ENCODE measurements at regions not wholly inside any gene's neighbourhood (a gene's known extent, or its start where the extent isn't known, plus 50 kb on each side); places are given as distances from the start of the nearest gene placed in this dataset.

DNA sequence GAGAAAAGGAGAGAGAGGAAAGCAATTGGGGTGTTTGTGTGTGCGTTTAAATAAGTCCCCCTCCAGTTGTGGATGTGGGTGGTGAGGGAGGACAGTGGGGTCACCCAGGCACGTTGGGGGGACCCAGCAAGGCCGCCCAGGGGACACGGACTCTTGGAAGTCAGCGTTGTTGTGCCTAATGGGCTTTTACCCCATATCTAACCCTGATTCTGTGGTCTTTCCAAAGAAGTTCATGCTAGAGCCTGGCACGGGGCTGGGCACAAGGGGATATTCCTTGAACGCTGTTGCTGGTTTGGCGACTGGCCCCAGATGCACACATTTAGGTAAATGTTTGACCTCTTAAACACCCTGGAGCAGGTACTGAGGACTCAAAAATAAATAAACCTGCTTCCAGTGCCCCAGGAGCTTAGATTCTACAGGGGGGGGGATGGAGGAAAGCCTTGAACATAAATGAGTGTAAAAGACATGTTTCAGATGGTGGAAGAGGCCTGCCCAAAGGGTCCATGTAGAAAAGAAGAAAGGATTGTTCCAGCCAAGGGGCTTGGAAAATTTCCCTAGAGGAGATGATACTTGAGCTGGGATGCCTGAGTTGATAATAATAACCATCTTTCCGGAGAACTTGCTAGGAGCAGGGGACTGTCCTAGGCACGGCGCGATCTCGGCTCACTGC, 97.7 kb upstream of the SIX3 start:
- H3K27me3 ChIP-seq (ENCODE audit: insufficient read depth, low read length), result peaks cover 14% of the 10 kb centered on the region; the same call in 1 of the 2 replicates
- ATAC-seq (no peak), DNase-seq (ENCODE audit: low read depth, low spot score) (no peak)
- no peaks in the 10 kb centered on the region for H3K79me2 ChIP-seq (ENCODE audit: insufficient read depth, low read length)
- TF ChIP-seq POLR2A (IDR thresholded peaks at IDR 0.05; ENCODE audit: borderline replicate concordance, extremely low read depth, insufficient read depth, insufficient read length), result no peak
- TF ChIP-seq, protein P1, sequence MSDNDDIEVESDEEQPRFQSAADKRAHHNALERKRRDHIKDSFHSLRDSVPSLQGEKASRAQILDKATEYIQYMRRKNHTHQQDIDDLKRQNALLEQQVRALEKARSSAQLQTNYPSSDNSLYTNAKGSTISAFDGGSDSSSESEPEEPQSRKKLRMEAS (IDR thresholded peaks at IDR 0.05), result no peak
- TF ChIP-seq, protein P2, sequence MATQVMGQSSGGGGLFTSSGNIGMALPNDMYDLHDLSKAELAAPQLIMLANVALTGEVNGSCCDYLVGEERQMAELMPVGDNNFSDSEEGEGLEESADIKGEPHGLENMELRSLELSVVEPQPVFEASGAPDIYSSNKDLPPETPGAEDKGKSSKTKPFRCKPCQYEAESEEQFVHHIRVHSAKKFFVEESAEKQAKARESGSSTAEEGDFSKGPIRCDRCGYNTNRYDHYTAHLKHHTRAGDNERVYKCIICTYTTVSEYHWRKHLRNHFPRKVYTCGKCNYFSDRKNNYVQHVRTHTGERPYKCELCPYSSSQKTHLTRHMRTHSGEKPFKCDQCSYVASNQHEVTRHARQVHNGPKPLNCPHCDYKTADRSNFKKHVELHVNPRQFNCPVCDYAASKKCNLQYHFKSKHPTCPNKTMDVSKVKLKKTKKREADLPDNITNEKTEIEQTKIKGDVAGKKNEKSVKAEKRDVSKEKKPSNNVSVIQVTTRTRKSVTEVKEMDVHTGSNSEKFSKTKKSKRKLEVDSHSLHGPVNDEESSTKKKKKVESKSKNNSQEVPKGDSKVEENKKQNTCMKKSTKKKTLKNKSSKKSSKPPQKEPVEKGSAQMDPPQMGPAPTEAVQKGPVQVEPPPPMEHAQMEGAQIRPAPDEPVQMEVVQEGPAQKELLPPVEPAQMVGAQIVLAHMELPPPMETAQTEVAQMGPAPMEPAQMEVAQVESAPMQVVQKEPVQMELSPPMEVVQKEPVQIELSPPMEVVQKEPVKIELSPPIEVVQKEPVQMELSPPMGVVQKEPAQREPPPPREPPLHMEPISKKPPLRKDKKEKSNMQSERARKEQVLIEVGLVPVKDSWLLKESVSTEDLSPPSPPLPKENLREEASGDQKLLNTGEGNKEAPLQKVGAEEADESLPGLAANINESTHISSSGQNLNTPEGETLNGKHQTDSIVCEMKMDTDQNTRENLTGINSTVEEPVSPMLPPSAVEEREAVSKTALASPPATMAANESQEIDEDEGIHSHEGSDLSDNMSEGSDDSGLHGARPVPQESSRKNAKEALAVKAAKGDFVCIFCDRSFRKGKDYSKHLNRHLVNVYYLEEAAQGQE (IDR thresholded peaks at IDR 0.05; ENCODE audit: low read depth), result no peak
- TF ChIP-seq CTCF (IDR thresholded peaks at IDR 0.05 in 2 of 3, conservative IDR thresholded peaks at IDR 0.05 in 1 of 3; ENCODE audit: borderline replicate concordance in 1 of 3, insufficient read depth in 1 of 3, low read depth in 2 of 3, low read length in 2 of 3), result no peak
- TF ChIP-seq TCF7L2 (IDR thresholded peaks at IDR 0.05; ENCODE audit: borderline replicate concordance, extremely low read depth, insufficient read depth, insufficient read length), result no peak
- no peak for TF ChIP-seq JUND (IDR thresholded peaks at IDR 0.05)
- TF ChIP-seq SRF (IDR thresholded peaks at IDR 0.05; ENCODE audit: low read depth), result no peak
- TF ChIP-seq POLR2AphosphoS5 (IDR thresholded peaks at IDR 0.05; ENCODE audit: low read depth, low read length), result no peak
- no peak for TF ChIP-seq SIN3A (IDR thresholded peaks at IDR 0.05; ENCODE audit: low read depth)
- no peak for TF ChIP-seq YY1 (IDR thresholded peaks at IDR 0.05; ENCODE audit: extremely low read depth, insufficient replicate concordance, low read depth, low read length)
- H3K9me2 ChIP-seq (ENCODE audit: insufficient read depth), result no peaks in the 10 kb centered on the region
- POLR2A ChIA-PET, result no interaction called here
- BruUV-seq (replicated peaks), result no TSS peak
- H3K36me3 ChIP-seq (ENCODE audit: control insufficient read depth in 1 of 2, insufficient read depth in 2 of 2, low read length in 2 of 2), result no peaks in the 10 kb centered on the region
- no peaks in the 10 kb centered on the region for H4K20me1 ChIP-seq (ENCODE audit: insufficient read depth)
- no peak overlapping the region for H3K27ac ChIP-seq (ENCODE audit: low read depth, low read length)
- CTCF ChIA-PET, result no interaction called here
- H3K9ac ChIP-seq (ENCODE audit: low read length), result no peak overlapping the region
- H2AFZ ChIP-seq (ENCODE audit: low read depth, low read length, poor library complexity, severe bottlenecking), result no peak overlapping the region
- no peak overlapping the region for H3K4me2 ChIP-seq (ENCODE audit: low read length)
- intact Hi-C loops (cut with micrococcal nuclease), result no loop called here
- no peaks in the 10 kb centered on the region for H3K9me3 ChIP-seq (ENCODE audit: control insufficient read depth in 1 of 2, insufficient read depth in 1 of 2, low read depth in 1 of 2, low read length in 2 of 2)
- RAD21 ChIA-PET (ENCODE audit: low non-redundant PET in 1 of 2, low total read pairs in 2 of 2, uncharacterized antibody in 2 of 2, unreplicated experiment in 2 of 2), result no interaction called here
- H3K4me1 ChIP-seq (ENCODE audit: control insufficient read depth in 1 of 2, insufficient read depth in 2 of 2, low read length in 2 of 2), result no peaks in the 10 kb centered on the region
- H3K4me3 ChIP-seq (replicated peaks in 1 of 2; ENCODE audit: low read depth in 1 of 2, low read length in 2 of 2), result no peak overlapping the region
